A549 (cell line): ENCODE measurements at regions not wholly inside any gene's neighbourhood (a gene's known extent, or its start where the extent isn't known, plus 50 kb on each side); places are given as distances from the start of the nearest gene placed in this dataset.

Experiments used
- ATAC-seq, 2 experiments: fragments of 200-7000 bp in 1 of 2; fragments of >200 bp in 1 of 2; cut with Nextera tagmentation in 1 of 2; cut with Tn5 transposase in 1 of 2; 3 replicates each; pipeline versions ENCODE4 v1.8.0 to v1.9.1; 2018 to 2020; ENCODE audit warnings: mild to moderate bottlenecking in 1 of 2, moderate library complexity in 1 of 2
- CTCF ChIA-PET: fragments of 300-600 bp; sonication (Branson Sonifier 250); formaldehyde crosslinking; extraction: SDS; loops from one replicate; lab custom pipeline; 2021; ENCODE audit warnings: antibody characterized with exemption, inconsistent platforms; lab: Yijun Ruan, JAX
- POLR2A ChIA-PET: fragments of 350-600 bp; formaldehyde crosslinking; extraction: SDS; loops from one replicate; lab custom pipeline; 2021; ENCODE audit warnings: antibody characterized with exemption, inconsistent platforms; lab: Yijun Ruan, JAX
- DNase-seq, 2 experiments: peaks; one replicate each; pipeline versions ENCODE4 v3.0.0 to v3.0.0-alpha.2; 2011 to 2016; ENCODE audit warnings: low read depth in 1 of 2, low spot score in 1 of 2
- FAIRE-seq: peaks from 2 replicates; lab custom pipeline; 2011; peaks lifted over from hg19 to GRCh38; lab: Jason Lieb, UNC
- H3K27ac ChIP-seq, 2 experiments: fragments of >200 bp; sonication (Bioruptor Twin); formaldehyde crosslinking; 3 replicates each; pipeline ENCODE4 v1.5.1; 2016 to 2017
- H3K4me1 ChIP-seq: fragments of >200 bp; sonication (Bioruptor Twin); formaldehyde crosslinking; 3 replicates; pipeline ENCODE4 v1.6.1; 2016
- H3K4me2 ChIP-seq: fragments of >200 bp; sonication (Bioruptor Twin); formaldehyde crosslinking; 3 replicates; pipeline ENCODE4 v1.6.1; 2016
- H3K4me3 ChIP-seq: fragments of >200 bp; sonication (Bioruptor Twin); formaldehyde crosslinking; 3 replicates; pipeline ENCODE4 v1.5.1; 2016
- H3K9me3 ChIP-seq: fragments of >200 bp; sonication (Bioruptor Twin); formaldehyde crosslinking; 3 replicates; pipeline ENCODE4 v1.6.1; 2016
- BHLHE40 ChIP-seq: IDR thresholded peaks from 2 replicates; pipeline ENCODE4 v1.6.1; 2012; ENCODE audit warnings: low read depth, low read length, inconsistent platforms
- CBX8 ChIP-seq: fragments of 200-600 bp; sonication (generic); IDR thresholded peaks from 2 replicates; pipeline ENCODE4 v1.6.1; 2016
- CEBPB ChIP-seq, 2 experiments: fragments of >200 bp in 1 of 2; sonication (Bioruptor Twin) in 1 of 2; formaldehyde crosslinking in 1 of 2; IDR thresholded peaks; 2 replicates each; pipeline ENCODE4 v1.6.1; 2012 to 2016
- CHD2 ChIP-seq: fragments of 150-350 bp; IDR thresholded peaks from 2 replicates; pipeline ENCODE4 v1.6.1; 2014; ENCODE audit warnings: low read length; ENCODE audit not compliant: partially characterized antibody
- CHD4 ChIP-seq: fragments of 200-600 bp; sonication (generic); IDR thresholded peaks from 2 replicates; pipeline ENCODE4 v1.6.1; 2016; ENCODE audit warnings: antibody characterized with exemption, mild to moderate bottlenecking, borderline replicate concordance
- E2F6 ChIP-seq: IDR thresholded peaks from 2 replicates; pipeline ENCODE4 v1.6.1; 2012; ENCODE audit warnings: low read depth, borderline replicate concordance
- EHF ChIP-seq: fragments of 250-450 bp; sonication (Bioruptor Pico); IDR thresholded peaks from 2 replicates; pipeline ENCODE4 v1.5.0; 2020; ENCODE audit warnings: mild to moderate bottlenecking
- EHMT2 ChIP-seq: fragments of 200-600 bp; sonication (generic); IDR thresholded peaks from 2 replicates; pipeline ENCODE4 v1.6.1; 2016; ENCODE audit warnings: antibody characterized with exemption, low read depth, mild to moderate bottlenecking, moderate library complexity
- EP300 ChIP-seq, 2 experiments: fragments of >200 bp; sonication (Bioruptor Twin); formaldehyde crosslinking; IDR thresholded peaks; 2 replicates in 1 of 2; 3 replicates in 1 of 2; pipeline ENCODE4 v1.6.1; 2016 to 2017
- FOSB ChIP-seq: fragments of 250-450 bp; sonication (Bioruptor Pico); IDR thresholded peaks from 2 replicates; pipeline ENCODE4 v1.5.0; 2020; ENCODE audit warnings: mild to moderate bottlenecking, moderate library complexity
- FOSL2 ChIP-seq, 2 experiments: fragments of 450-650 bp in 1 of 2; fragments of >200 bp in 1 of 2; sonication (Bioruptor Twin) in 1 of 2; formaldehyde crosslinking; IDR thresholded peaks; 2 replicates each; pipeline versions ENCODE4 v1.5.0 to v1.6.1; 2016 to 2020; ENCODE audit warnings: mild to moderate bottlenecking in 1 of 2, moderate library complexity in 1 of 2
- HDAC2 ChIP-seq: fragments of 200-600 bp; sonication (generic); IDR thresholded peaks from 2 replicates; pipeline ENCODE4 v1.6.1; 2016
- HEYL ChIP-seq: fragments of 250-450 bp; sonication (Bioruptor Pico); IDR thresholded peaks from 2 replicates; pipeline ENCODE4 v1.8.0; 2021; ENCODE audit warnings: mild to moderate bottlenecking, moderate library complexity
- HOXB13 ChIP-seq: fragments of 250-450 bp; sonication (Bioruptor Pico); IDR thresholded peaks from 2 replicates; pipeline ENCODE4 v1.5.0; 2020; ENCODE audit warnings: low read depth, mild to moderate bottlenecking, moderate library complexity
- HOXB5 ChIP-seq: fragments of 250-450 bp; sonication (Bioruptor Pico); IDR thresholded peaks from 2 replicates; pipeline ENCODE4 v1.5.0; 2020; ENCODE audit warnings: mild to moderate bottlenecking, moderate library complexity
- MAFK ChIP-seq: fragments of 450-650 bp; IDR thresholded peaks from 2 replicates; pipeline ENCODE4 v1.6.1; 2014; ENCODE audit not compliant: partially characterized antibody
- MAX ChIP-seq: IDR thresholded peaks from 2 replicates; pipeline ENCODE4 v1.6.1; 2012
- MYC ChIP-seq: IDR thresholded peaks from 2 replicates; pipeline ENCODE4 v1.6.1; 2012; ENCODE audit warnings: mild to moderate bottlenecking, inconsistent platforms, low read length, improper control_type of control experiment, borderline replicate concordance
- NPAS2 ChIP-seq: fragments of 250-450 bp; sonication (Bioruptor Pico); IDR thresholded peaks from 2 replicates; pipeline ENCODE4 v1.8.0; 2022; ENCODE audit warnings: mild to moderate bottlenecking, moderate library complexity, borderline replicate concordance
- NR3C1 ChIP-seq: fragments of >200 bp; sonication (Bioruptor Twin); formaldehyde crosslinking; IDR thresholded peaks from 3 replicates; pipeline ENCODE4 v1.6.1; 2017
- POLR2A ChIP-seq: IDR thresholded peaks from 2 replicates; pipeline ENCODE4 v1.6.1; 2012; ENCODE audit warnings: mild to moderate bottlenecking, low read length
- POLR2AphosphoS2 ChIP-seq: conservative IDR thresholded peaks from 2 replicates; pipeline ENCODE4 v1.6.1; 2012; ENCODE audit warnings: low read length, improper control_type of control experiment, inconsistent platforms
- RAD21 ChIP-seq, 2 experiments: fragments of >200 bp in 1 of 2; sonication (Bioruptor Twin) in 1 of 2; formaldehyde crosslinking in 1 of 2; IDR thresholded peaks in 1 of 2; conservative IDR thresholded peaks in 1 of 2; 2 replicates in 1 of 2; 3 replicates in 1 of 2; pipeline ENCODE4 v1.6.1; 2012 to 2018; ENCODE audit warnings: inconsistent platforms in 1 of 2
- RARB ChIP-seq: fragments of 250-450 bp; sonication (Bioruptor Pico); IDR thresholded peaks from 2 replicates; pipeline ENCODE4 v1.8.0; 2021; ENCODE audit warnings: mild to moderate bottlenecking, moderate library complexity
- RCOR1 ChIP-seq: fragments of 150-350 bp; IDR thresholded peaks from 2 replicates; pipeline ENCODE4 v1.6.1; 2014; ENCODE audit warnings: antibody characterized with exemption, low read length, low read depth
- RNF2 ChIP-seq: fragments of 200-600 bp; sonication (generic); IDR thresholded peaks from 2 replicates; pipeline ENCODE4 v1.6.1; 2016; ENCODE audit warnings: low read depth, mild to moderate bottlenecking, antibody characterized with exemption, moderate library complexity, borderline replicate concordance
- SREBF2 ChIP-seq: fragments of 450-650 bp; IDR thresholded peaks from 2 replicates; pipeline ENCODE4 v1.6.1; 2014; ENCODE audit warnings: mild to moderate bottlenecking, moderate library complexity
- TFCP2L1 ChIP-seq: fragments of 250-450 bp; sonication (Bioruptor Pico); IDR thresholded peaks from 2 replicates; pipeline ENCODE4 v1.5.0; 2021; ENCODE audit warnings: mild to moderate bottlenecking
- ZC3H11A ChIP-seq: fragments of 450-650 bp; IDR thresholded peaks from 2 replicates; pipeline ENCODE4 v1.6.1; 2014; ENCODE audit warnings: antibody characterized with exemption, mild to moderate bottlenecking
- ZNF302 ChIP-seq: fragments of 250-450 bp; sonication (Bioruptor Pico); IDR thresholded peaks from 2 replicates; pipeline ENCODE4 v1.9.0; 2021; ENCODE audit warnings: inconsistent platforms, mild to moderate bottlenecking, moderate library complexity
- ZSCAN20 ChIP-seq: fragments of 250-450 bp; sonication (Bioruptor Pico); IDR thresholded peaks from 2 replicates; pipeline ENCODE4 v1.8.0; 2022; ENCODE audit warnings: mild to moderate bottlenecking, moderate library complexity
- WGBS: methylation state at CpG from one replicate; pipeline ENCODE4 v1.1.6; 2017; ENCODE audit errors: missing lambda C conversion rate; 5-methylcytosine and 5-hydroxymethylcytosine counted together

GRCh38 chr14:85987292-85987691 lies 457.3 kb downstream of the FLRT2 start:
- CTCF ChIA-PET = no interaction called here
- no peak for FAIRE-seq
- WGBS = 6% methylated on average over 1 of the region's 1 CpG
- no peaks in the 10 kb centered on the region for H3K4me1 ChIP-seq
- H3K4me2 ChIP-seq = no peak overlapping the region
- no peak overlapping the region for H3K27ac ChIP-seq
- POLR2A ChIA-PET = no interaction called here
- no peak for ATAC-seq
- TF ChIP-seq NPAS2 (CRISPR knock-in tag) = no peak
- no peak for TF ChIP-seq POLR2AphosphoS2
- DNase-seq = no peak
- no peak overlapping the region for H3K4me3 ChIP-seq
- H3K9me3 ChIP-seq = no peaks in the 10 kb centered on the region

GRCh38 chr14:85978582-85979250 lies 448.8 kb downstream of the FLRT2 start:
- Histone ChIP-seq H3K27ac (no peak overlapping the region), H3K9me3 (no peaks in the 10 kb centered on the region; the same call in 2 of the 3 replicates), H3K4me2 (no peak overlapping the region), H3K4me1 (no peaks in the 10 kb centered on the region), H3K4me3 (no peak overlapping the region)
- WGBS = 14% methylated on average over 1 of the region's 1 CpG
- FAIRE-seq (no peak), DNase-seq (no peak), ATAC-seq (no peak)
- no peak for TF ChIP-seq BHLHE40
- TF ChIP-seq CHD2 = no peak
- no peak for TF ChIP-seq CEBPB (IDR thresholded peaks at IDR 0.05)
- no peak for TF ChIP-seq EHF (CRISPR knock-in tag)
- no peak for TF ChIP-seq TFCP2L1
- TF ChIP-seq HEYL (CRISPR knock-in tag) = no peak
- TF ChIP-seq HOXB13 (CRISPR knock-in tag) = no peak
- no peak for TF ChIP-seq RAD21 (conservative IDR thresholded peaks at IDR 0.05 in 1 of 2, IDR thresholded peaks at IDR 0.05 in 1 of 2)
- TF ChIP-seq FOSB = no peak
- TF ChIP-seq EP300 (IDR thresholded peaks at IDR 0.05) = no peak
- TF ChIP-seq HDAC2 = no peak
- TF ChIP-seq RARB (CRISPR knock-in tag) = no peak
- TF ChIP-seq MAX = no peak
- no peak for TF ChIP-seq ZNF302 (CRISPR knock-in tag)
- no peak for TF ChIP-seq MYC
- POLR2A ChIA-PET = no interaction called here
- CTCF ChIA-PET = no interaction called here

GRCh38 chr14:85974602-85975001 lies 444.7 kb downstream of the FLRT2 start:
- H3K4me3 ChIP-seq = no peak overlapping the region
- POLR2A ChIA-PET = no interaction called here
- DNase-seq (no peak), FAIRE-seq (no peak)
- 0% methylated on average over 4 of the region's 8 CpGs for WGBS
- TF ChIP-seq POLR2A (no peak), HOXB5 (CRISPR knock-in tag) (no peak), CBX8 (no peak), SREBF2 (no peak), EHMT2 (no peak), ZSCAN20 (no peak), RARB (CRISPR knock-in tag) (no peak), RCOR1 (no peak), RAD21 (conservative IDR thresholded peaks at IDR 0.05 in 1 of 2, IDR thresholded peaks at IDR 0.05 in 1 of 2) (no peak), MAFK (no peak), FOSL2 (IDR thresholded peaks at IDR 0.05) (no peak), FOSL2 (CRISPR knock-in tag; IDR thresholded peaks at IDR 0.05) (no peak), E2F6 (no peak), NR3C1 (no peak), EP300 (IDR thresholded peaks at IDR 0.05) (no peak), RNF2 (no peak), ZC3H11A (no peak), CHD4 (no peak)
- TF ChIP-seq, all 56 proteins: peak for 0
- Histone ChIP-seq H3K4me2 (no peak overlapping the region), H3K27ac (no peak overlapping the region), H3K4me1 (no peaks in the 10 kb centered on the region), H3K9me3 (no peaks in the 10 kb centered on the region; the same call in 2 of the 3 replicates)
- ATAC-seq = no peak
- CTCF ChIA-PET = no interaction called here
